ENCODE measurements at regions not wholly inside any gene's neighbourhood (a gene's known extent, or its start where the extent isn't known, plus 50 kb on each side); places are given as distances from the start of the nearest gene placed in this dataset.

DNA sequence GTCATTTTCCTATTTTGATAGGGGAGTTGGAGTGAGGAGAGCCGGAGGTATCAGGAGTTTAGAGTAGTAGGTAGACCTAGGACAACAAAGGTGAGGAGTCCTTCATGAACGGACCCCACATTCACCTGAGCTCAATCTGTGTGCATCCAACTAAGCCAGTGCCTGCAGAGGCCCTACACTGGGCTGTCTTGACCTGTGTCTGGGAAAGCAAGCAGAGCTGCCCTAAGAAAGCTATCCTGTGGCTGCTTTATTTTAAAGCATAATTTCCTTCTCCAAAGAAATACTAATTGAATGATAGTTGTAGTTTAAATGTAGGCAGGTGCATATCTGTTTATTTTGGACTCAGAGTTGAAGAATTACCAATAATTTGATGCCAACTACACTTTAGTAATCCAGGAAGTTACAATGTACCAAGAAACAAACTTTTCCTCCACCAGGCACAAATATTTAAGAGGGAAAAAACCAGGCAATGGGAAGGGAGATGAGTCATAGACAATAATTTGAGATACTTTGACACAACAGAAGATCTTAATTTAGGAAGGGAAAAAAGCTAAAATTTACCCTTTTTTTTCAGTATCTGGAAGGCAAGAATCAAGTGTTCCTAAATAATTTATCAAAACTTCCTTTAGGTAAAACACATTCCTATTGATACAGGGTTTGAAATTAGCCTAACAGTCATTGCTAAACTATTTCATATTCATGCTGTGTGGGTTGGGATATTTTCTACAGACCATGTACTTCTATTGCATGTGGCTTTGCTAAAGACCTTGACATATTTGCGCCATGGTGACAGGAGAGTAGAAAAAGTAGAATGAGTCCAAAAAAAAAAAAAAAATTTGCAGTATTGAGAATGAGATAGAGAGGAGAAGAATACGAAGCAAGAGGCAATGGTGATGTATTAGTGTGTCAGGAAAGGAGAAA, 376.6 kb upstream of the TUSC1 start:
- no peaks in the 10 kb centered on the region for H3K9me3 ChIP-seq
- H3K27me3 ChIP-seq, result no peaks in the 10 kb centered on the region
- no peak overlapping the region for H3K27ac ChIP-seq
- H3K36me3 ChIP-seq, result no peaks in the 10 kb centered on the region
- TF ChIP-seq POLR2A (IDR thresholded peaks at IDR 0.05), result no peak
- TF ChIP-seq POLR2AphosphoS5 (IDR thresholded peaks at IDR 0.05), result no peak
- TF ChIP-seq, protein P1, sequence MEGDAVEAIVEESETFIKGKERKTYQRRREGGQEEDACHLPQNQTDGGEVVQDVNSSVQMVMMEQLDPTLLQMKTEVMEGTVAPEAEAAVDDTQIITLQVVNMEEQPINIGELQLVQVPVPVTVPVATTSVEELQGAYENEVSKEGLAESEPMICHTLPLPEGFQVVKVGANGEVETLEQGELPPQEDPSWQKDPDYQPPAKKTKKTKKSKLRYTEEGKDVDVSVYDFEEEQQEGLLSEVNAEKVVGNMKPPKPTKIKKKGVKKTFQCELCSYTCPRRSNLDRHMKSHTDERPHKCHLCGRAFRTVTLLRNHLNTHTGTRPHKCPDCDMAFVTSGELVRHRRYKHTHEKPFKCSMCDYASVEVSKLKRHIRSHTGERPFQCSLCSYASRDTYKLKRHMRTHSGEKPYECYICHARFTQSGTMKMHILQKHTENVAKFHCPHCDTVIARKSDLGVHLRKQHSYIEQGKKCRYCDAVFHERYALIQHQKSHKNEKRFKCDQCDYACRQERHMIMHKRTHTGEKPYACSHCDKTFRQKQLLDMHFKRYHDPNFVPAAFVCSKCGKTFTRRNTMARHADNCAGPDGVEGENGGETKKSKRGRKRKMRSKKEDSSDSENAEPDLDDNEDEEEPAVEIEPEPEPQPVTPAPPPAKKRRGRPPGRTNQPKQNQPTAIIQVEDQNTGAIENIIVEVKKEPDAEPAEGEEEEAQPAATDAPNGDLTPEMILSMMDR (IDR thresholded peaks at IDR 0.05), result no peak
- no peak for DNase-seq (ENCODE audit: low spot score in 2 of 2)
- intact Hi-C loops (cut with DNase I; ENCODE audit: low total_unique reads), result no loop called here
- no peaks in the 10 kb centered on the region for H3K4me1 ChIP-seq
- no peak overlapping the region for H3K4me3 ChIP-seq

DNA sequence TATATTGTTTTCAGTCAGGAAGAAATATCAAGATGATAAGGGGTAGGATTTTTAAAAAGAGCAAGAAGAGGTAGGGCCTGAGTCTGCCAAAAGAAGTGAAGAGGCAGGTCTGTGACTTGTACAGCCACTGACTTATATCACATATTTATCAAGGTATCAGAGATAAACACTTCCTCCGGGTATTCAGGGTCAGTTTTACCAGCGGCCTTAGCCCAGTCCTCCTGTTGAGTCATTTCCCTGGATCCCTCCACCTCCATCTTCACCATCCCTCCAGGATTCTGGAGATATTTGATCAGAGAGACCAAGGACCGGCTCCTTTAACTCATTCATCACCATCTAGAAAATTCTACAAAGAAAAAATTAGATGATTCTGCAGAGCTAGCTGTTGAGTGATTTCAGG, 375.7 kb upstream of the TUSC1 start:
- intact Hi-C loops (cut with DNase I; ENCODE audit: low total_unique reads), result no loop called here

DNA sequence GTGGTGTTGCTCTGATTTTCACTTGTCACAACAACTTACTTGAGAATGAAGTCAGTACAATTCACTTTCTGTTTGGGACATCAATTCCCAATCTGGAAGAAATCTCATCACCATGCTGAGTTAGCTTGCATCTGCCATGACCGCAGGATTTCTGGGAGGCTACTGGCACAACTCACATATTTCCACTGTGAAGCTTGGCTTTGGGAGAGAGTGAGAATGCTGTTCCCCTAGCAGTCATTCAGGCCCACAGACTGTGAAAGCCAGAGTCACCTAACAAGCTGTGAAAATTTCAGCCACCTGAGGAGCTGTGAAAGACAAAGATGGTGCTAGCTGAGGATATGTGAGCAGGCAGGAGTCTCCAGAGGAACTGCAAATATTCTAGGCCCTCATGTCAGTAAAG, 365.2 kb upstream of the TUSC1 start:
- Histone ChIP-seq H3K9me3 (peaks cover 0 to 19% of the 10 kb centered on the region in 2 donors), H3K27me3 (no peaks in the 10 kb centered on the region), H3K27ac (no peak overlapping the region), H3K4me1 (no peaks in the 10 kb centered on the region), H3K36me3 (no peaks in the 10 kb centered on the region), H3K4me3 (no peak overlapping the region)
- TF ChIP-seq POLR2A (IDR thresholded peaks at IDR 0.05) (no peak), POLR2AphosphoS5 (IDR thresholded peaks at IDR 0.05) (no peak)
- TF ChIP-seq, protein P1 (IDR thresholded peaks at IDR 0.05), result no peak
- intact Hi-C loops (cut with DNase I; ENCODE audit: low total_unique reads), result no loop called here
- DNase-seq (ENCODE audit: low spot score in 2 of 2), result no peak

More for the DNA sequence above, 375.7 kb upstream of the TUSC1 start:
- Histone ChIP-seq H3K27me3 (no peaks in the 10 kb centered on the region), H3K36me3 (no peaks in the 10 kb centered on the region), H3K4me3 (no peak overlapping the region), H3K4me1 (no peaks in the 10 kb centered on the region), H3K9me3 (no peaks in the 10 kb centered on the region), H3K27ac (no peak overlapping the region)
- TF ChIP-seq POLR2AphosphoS5 (IDR thresholded peaks at IDR 0.05) (no peak), POLR2A (IDR thresholded peaks at IDR 0.05) (no peak)
- TF ChIP-seq, protein P1 (IDR thresholded peaks at IDR 0.05), result no peak
- DNase-seq (ENCODE audit: low spot score in 2 of 2), result no peak

DNA sequence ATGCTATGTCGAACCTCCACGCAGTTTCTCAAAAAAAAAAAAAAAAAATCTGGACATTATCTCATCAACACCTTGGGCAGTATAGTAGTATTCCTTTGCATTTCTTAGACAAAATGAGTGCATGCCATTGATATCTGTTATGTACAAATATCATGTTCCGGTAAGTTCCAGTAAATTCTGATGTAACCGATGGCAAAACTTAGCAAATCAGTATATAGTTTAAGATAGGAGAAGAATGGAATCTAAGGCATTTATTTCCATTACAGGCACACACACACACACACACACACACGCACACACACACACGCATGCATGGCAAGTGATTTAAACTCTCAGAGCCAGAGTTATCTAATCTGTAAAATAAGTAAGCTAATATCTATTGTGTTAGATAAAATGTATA, 356.5 kb upstream of the TUSC1 start:
- DNase-seq (ENCODE audit: low spot score in 2 of 2), result no peak
- Histone ChIP-seq H3K27me3 (no peaks in the 10 kb centered on the region), H3K27ac (no peak overlapping the region), H3K9me3 (peaks cover 0 to 12% of the 10 kb centered on the region in 2 donors), H3K36me3 (no peaks in the 10 kb centered on the region), H3K4me3 (no peak overlapping the region), H3K4me1 (no peaks in the 10 kb centered on the region)
- intact Hi-C loops (cut with DNase I; ENCODE audit: low total_unique reads), result no loop called here
- TF ChIP-seq POLR2A (IDR thresholded peaks at IDR 0.05) (no peak), POLR2AphosphoS5 (IDR thresholded peaks at IDR 0.05) (no peak)
- TF ChIP-seq, protein P1 (IDR thresholded peaks at IDR 0.05), result no peak

DNA sequence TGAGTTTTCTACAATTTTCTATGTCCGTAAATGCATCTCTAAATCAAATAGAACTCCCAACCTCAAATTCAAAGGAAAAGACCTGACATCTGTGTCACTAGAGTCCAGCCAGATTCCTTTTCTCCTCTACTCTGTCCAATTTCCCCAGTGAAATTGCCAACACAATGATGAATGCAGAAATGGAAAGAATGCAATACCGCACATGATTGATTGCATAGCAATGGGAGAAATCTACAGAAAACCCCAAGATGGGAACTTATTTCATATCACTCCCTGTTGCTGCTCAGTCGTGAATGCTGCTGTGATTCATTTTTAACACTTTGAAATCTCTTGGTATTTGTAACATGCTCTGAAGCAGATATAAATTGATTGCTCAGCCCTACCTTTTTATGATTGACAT, 355.1 kb upstream of the TUSC1 start:
- Histone ChIP-seq H3K27ac (no peak overlapping the region), H3K27me3 (no peaks in the 10 kb centered on the region), H3K4me3 (no peak overlapping the region), H3K4me1 (no peaks in the 10 kb centered on the region), H3K9me3 (no peaks in the 10 kb centered on the region), H3K36me3 (no peaks in the 10 kb centered on the region)
- intact Hi-C loops (cut with DNase I; ENCODE audit: low total_unique reads), result no loop called here
- DNase-seq (ENCODE audit: low spot score in 2 of 2), result no peak
- TF ChIP-seq POLR2A (IDR thresholded peaks at IDR 0.05) (no peak), POLR2AphosphoS5 (IDR thresholded peaks at IDR 0.05) (no peak)
- TF ChIP-seq, protein P1 (IDR thresholded peaks at IDR 0.05), result no peak

Data from breast epithelium (tissue), 4 donors.